Upper lobe of left lung (tissue), 6 donors: ENCODE measurements at regions not wholly inside any gene's neighbourhood (a gene's known extent, or its start where the extent isn't known, plus 50 kb on each side); places are given as distances from the start of the nearest gene placed in this dataset.

Experiments used
- ATAC-seq, 2 donors: fragments of 200-7000 bp; cut with Tn5 transposase; one replicate each; pipeline ENCODE4 v1.9.1; 2022; ENCODE audit warnings: mild to moderate bottlenecking in 2 of 2, moderate library complexity in 2 of 2; ENCODE audit not compliant: low FRiP score in 2 of 2
- DNase-seq, 2 donors: peaks; one replicate each; pipeline ENCODE4 v3.0.0-alpha.2; 2019 to 2020
- H3K27ac ChIP-seq, 4 donors: fragments of 200-600 bp; sonication (generic); one replicate each; pipeline ENCODE4 v1.5.1; 2016 to 2019
- H3K27me3 ChIP-seq, 4 donors: fragments of 200-600 bp; sonication (generic); one replicate each; pipeline ENCODE4 v1.5.1; 2017 to 2019
- H3K36me3 ChIP-seq, 4 donors: fragments of 200-600 bp; sonication (generic); one replicate each; pipeline ENCODE4 v1.5.1; 2016 to 2019
- H3K4me1 ChIP-seq, 4 donors: fragments of 200-600 bp; sonication (generic); one replicate each; pipeline ENCODE4 v1.5.1; 2018 to 2019
- H3K4me3 ChIP-seq, 4 donors: fragments of 200-600 bp; sonication (generic); one replicate each; pipeline ENCODE4 v1.5.1; 2017 to 2019; ENCODE audit warnings: mild to moderate bottlenecking in 2 of 4, moderate library complexity in 1 of 4
- H3K9me3 ChIP-seq, 4 donors: fragments of 200-600 bp; sonication (generic); one replicate each; pipeline ENCODE4 v1.5.1; 2018 to 2019
- EP300 ChIP-seq, 4 donors: sonication (generic); formaldehyde crosslinking; IDR thresholded peaks; one replicate each; pipeline ENCODE4 v1.5.1; 2017; ENCODE audit warnings: antibody characterized with exemption in 4 of 4, control low read depth in 2 of 4
- POLR2A ChIP-seq, 4 donors: fragments of 450-650 bp; IDR thresholded peaks; one replicate each; pipeline ENCODE4 v1.5.1; 2016 to 2017; ENCODE audit warnings: antibody characterized with exemption in 4 of 4, mild to moderate bottlenecking in 2 of 4
- POLR2AphosphoS5 ChIP-seq, 2 donors: sonication (generic); formaldehyde crosslinking; IDR thresholded peaks; one replicate each; pipeline ENCODE4 v1.5.1; 2017; ENCODE audit warnings: antibody characterized with exemption in 2 of 2
- WGBS, 2 donors: methylation state at CpG; one replicate each; pipeline ENCODE4 v1.1.5; 2017 to 2018; 5-methylcytosine and 5-hydroxymethylcytosine counted together
- TF ChIP-seq, protein P1 (sequence below), 6 experiments: fragments of 450-650 bp in 4 of 6; fragments of 200-600 bp in 2 of 6; sonication (generic) in 2 of 6; IDR thresholded peaks; one replicate each; pipeline ENCODE4 v1.5.1; 2016 to 2019; ENCODE audit warnings: antibody characterized with exemption in 6 of 6
- donor health status: DM: no; HTN: no; CAD: no; lungs with moderate emphysema.
- donor health status: DM: no; HTN: yes; CAD: no; lungs with severe emphysema.

- no peaks in the 10 kb centered on the region for H3K9me3 ChIP-seq
- no peaks in the 10 kb centered on the region for H3K36me3 ChIP-seq
- WGBS, 2 donors = 77% methylated on average over 3 to 8 of the region's 8 CpGs
- H3K27me3 ChIP-seq = no peaks in the 10 kb centered on the region
- H3K27ac ChIP-seq = no peak overlapping the region
- DNase-seq (peak in 1 of 2 donors; percentile 54), ATAC-seq (peak in 1 of 2 donors; percentile 30)
- H3K4me1 ChIP-seq = no peaks in the 10 kb centered on the region
- TF ChIP-seq, protein P1, sequence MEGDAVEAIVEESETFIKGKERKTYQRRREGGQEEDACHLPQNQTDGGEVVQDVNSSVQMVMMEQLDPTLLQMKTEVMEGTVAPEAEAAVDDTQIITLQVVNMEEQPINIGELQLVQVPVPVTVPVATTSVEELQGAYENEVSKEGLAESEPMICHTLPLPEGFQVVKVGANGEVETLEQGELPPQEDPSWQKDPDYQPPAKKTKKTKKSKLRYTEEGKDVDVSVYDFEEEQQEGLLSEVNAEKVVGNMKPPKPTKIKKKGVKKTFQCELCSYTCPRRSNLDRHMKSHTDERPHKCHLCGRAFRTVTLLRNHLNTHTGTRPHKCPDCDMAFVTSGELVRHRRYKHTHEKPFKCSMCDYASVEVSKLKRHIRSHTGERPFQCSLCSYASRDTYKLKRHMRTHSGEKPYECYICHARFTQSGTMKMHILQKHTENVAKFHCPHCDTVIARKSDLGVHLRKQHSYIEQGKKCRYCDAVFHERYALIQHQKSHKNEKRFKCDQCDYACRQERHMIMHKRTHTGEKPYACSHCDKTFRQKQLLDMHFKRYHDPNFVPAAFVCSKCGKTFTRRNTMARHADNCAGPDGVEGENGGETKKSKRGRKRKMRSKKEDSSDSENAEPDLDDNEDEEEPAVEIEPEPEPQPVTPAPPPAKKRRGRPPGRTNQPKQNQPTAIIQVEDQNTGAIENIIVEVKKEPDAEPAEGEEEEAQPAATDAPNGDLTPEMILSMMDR (IDR thresholded peaks at IDR 0.05) = no peak
- TF ChIP-seq EP300 (IDR thresholded peaks at IDR 0.05) = no peak
- no peak for TF ChIP-seq POLR2A (IDR thresholded peaks at IDR 0.05)
- no peak for TF ChIP-seq POLR2AphosphoS5 (IDR thresholded peaks at IDR 0.05)
- no peak overlapping the region for H3K4me3 ChIP-seq
Measured at GRCh38 chr18:60740313-60740712, 367.7 kb upstream of the MC4R start.

DNA sequence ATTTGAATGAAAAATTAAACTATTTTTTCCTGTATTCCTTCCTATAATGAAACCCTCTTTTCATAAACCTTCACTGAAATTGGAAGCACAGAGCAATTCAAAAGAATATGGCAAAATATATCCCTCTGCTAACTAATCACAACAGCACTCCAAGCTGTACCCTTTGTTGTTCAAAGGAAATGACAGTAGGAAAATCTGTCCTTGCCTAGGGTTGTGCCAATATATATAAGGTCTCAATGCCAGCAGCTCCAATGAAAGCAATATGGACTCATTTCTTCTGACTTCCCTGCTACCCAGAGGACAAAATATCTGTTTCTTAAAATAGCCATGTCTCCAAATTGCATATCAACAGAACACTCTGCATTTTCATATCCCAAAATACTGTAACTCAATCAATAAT is 373.9 kb upstream of the MC4R start:
- Histone ChIP-seq H3K9me3 (no peaks in the 10 kb centered on the region), H3K36me3 (no peaks in the 10 kb centered on the region), H3K27ac (no peak overlapping the region), H3K4me3 (no peak overlapping the region), H3K4me1 (no peaks in the 10 kb centered on the region), H3K27me3 (no peaks in the 10 kb centered on the region)
- ATAC-seq (no peak), DNase-seq (no peak)
- TF ChIP-seq EP300 (IDR thresholded peaks at IDR 0.05) (no peak), POLR2A (IDR thresholded peaks at IDR 0.05) (no peak), POLR2AphosphoS5 (IDR thresholded peaks at IDR 0.05) (no peak)
- TF ChIP-seq, protein P1 (IDR thresholded peaks at IDR 0.05) = no peak

DNA sequence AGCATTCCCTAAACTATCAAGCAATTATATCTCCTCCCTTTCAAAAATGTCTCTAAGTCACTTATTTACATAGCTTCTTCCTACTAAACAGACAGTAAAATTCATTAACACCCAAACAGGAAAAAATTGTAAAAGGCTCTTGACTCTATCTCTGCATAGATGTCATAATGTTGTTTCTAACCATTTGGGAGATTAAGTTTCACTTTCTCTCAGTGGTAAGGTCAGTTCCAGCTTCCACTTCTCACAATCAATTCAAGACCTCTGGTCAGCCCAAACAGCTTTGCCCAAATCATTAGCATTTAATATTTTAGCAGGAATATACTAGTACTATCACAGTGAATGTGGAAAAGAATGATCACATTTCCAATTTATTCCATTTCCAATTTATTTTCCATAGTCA is 374.3 kb upstream of the MC4R start:
- Histone ChIP-seq H3K27me3 (no peaks in the 10 kb centered on the region), H3K4me3 (no peak overlapping the region), H3K36me3 (no peaks in the 10 kb centered on the region), H3K9me3 (no peaks in the 10 kb centered on the region), H3K27ac (no peak overlapping the region), H3K4me1 (no peaks in the 10 kb centered on the region)
- ATAC-seq = no peak
- DNase-seq = no peak
- TF ChIP-seq EP300 (IDR thresholded peaks at IDR 0.05) (no peak), POLR2A (IDR thresholded peaks at IDR 0.05) (no peak), POLR2AphosphoS5 (IDR thresholded peaks at IDR 0.05) (no peak)
- TF ChIP-seq, protein P1 (IDR thresholded peaks at IDR 0.05) = no peak

DNA sequence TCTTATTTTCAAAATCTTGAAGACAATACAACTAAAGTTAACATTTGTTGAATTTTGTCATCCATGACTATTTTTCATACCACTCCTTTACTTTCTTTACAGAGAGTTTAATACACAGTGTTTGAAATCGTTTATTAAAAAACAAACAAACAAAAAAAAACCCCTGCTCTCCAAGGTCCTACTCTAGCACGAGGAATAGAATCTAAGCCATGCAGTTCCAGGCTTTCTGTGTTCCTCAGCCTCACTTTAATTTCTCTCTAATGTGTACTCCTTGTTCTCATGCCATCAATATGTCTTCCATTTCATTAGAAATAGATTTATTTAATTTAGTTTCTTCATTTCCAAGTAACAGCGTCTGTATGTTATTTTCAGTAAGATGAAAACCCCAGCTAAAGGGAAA is 381.2 kb upstream of the MC4R start:
- no peak overlapping the region for H3K4me3 ChIP-seq
- no peak for DNase-seq
- H3K36me3 ChIP-seq = no peaks in the 10 kb centered on the region
- TF ChIP-seq EP300 (IDR thresholded peaks at IDR 0.05) (no peak), POLR2AphosphoS5 (IDR thresholded peaks at IDR 0.05) (no peak)
- TF ChIP-seq, protein P1 (IDR thresholded peaks at IDR 0.05) = no peak
- H3K27me3 ChIP-seq = no peaks in the 10 kb centered on the region
- no peaks in the 10 kb centered on the region for H3K9me3 ChIP-seq
- no peaks in the 10 kb centered on the region for H3K4me1 ChIP-seq
- no peak for ATAC-seq
- H3K27ac ChIP-seq = no peak overlapping the region
- WGBS, 2 donors = 42% methylated on average over 3 of the region's 3 CpGs

DNA sequence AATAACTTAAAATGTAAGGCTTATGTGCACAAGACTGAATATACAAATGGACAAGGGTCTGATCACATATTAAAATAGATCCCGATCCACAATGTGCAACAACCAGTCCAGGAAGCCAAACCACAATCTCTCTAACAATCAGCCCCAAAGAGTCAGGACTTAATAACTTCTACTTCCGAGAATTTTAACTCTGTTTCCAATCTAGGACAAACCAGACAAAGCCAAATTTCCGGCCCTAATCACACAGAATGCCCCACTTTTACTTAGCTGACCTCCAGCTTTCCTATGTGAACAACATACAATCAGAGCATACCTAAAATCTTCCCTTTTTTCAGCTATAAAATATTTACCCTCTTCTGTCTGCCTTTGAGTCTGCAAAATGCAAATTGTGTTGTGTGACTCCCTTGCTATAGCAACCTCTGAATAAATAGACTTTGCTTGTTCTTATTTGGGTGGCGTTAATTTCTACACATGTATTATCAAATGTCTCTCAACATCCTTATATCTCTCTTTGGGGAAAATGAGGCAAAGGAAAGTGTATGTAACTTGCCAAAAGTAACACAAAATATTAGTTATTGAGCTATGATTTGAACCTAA is 381.9 kb upstream of the MC4R start:
- no peaks in the 10 kb centered on the region for H3K36me3 ChIP-seq
- H3K9me3 ChIP-seq = no peaks in the 10 kb centered on the region
- 38 to 41% methylated on average over 4 of the region's 4 CpGs for WGBS, 2 donors
- no peak overlapping the region for H3K4me3 ChIP-seq
- no peaks in the 10 kb centered on the region for H3K27me3 ChIP-seq
- no peaks in the 10 kb centered on the region for H3K4me1 ChIP-seq
- TF ChIP-seq POLR2AphosphoS5 (IDR thresholded peaks at IDR 0.05) = no peak
- TF ChIP-seq, protein P1 (IDR thresholded peaks at IDR 0.05) = no peak
- no peak overlapping the region for H3K27ac ChIP-seq
- DNase-seq (no peak), ATAC-seq (no peak)
